ENCODE measurements at regions not wholly inside any gene's neighbourhood (a gene's known extent, or its start where the extent isn't known, plus 50 kb on each side); places are given as distances from the start of the nearest gene placed in this dataset.

- no peak overlapping the region for H3K4me3 ChIP-seq (ENCODE audit: low read depth, low read length)
- no peak for DNase-seq (ENCODE audit: low read depth)
- TF ChIP-seq MAX (IDR thresholded peaks at IDR 0.05; ENCODE audit: low read depth, low read length), result no peak
- no peak for TF ChIP-seq MYC (IDR thresholded peaks at IDR 0.05; ENCODE audit: low read depth, low read length)
- no peak for TF ChIP-seq POLR2A (IDR thresholded peaks at IDR 0.05; ENCODE audit: extremely low read depth, insufficient read length)
- TF ChIP-seq CTCF (IDR thresholded peaks at IDR 0.05; ENCODE audit: low read depth, low read length), result no peak
Observed at GRCh38 chr13:38180126-38180525, 169.5 kb upstream of the UFM1 start.

GRCh38 chr13:38176664-38177063 is 173.0 kb upstream of the UFM1 start:
- TF ChIP-seq CTCF (IDR thresholded peaks at IDR 0.05; ENCODE audit: low read depth, low read length), result no peak
- TF ChIP-seq MAX (IDR thresholded peaks at IDR 0.05; ENCODE audit: low read depth, low read length), result no peak
- no peak for TF ChIP-seq MYC (IDR thresholded peaks at IDR 0.05; ENCODE audit: low read depth, low read length)
- no peak for TF ChIP-seq POLR2A (IDR thresholded peaks at IDR 0.05; ENCODE audit: extremely low read depth, insufficient read length)
- H3K4me3 ChIP-seq (ENCODE audit: low read depth, low read length), result no peak overlapping the region
- no peak for DNase-seq (ENCODE audit: low read depth)

GRCh38 chr13:38173403-38173802 is 176.2 kb upstream of the UFM1 start:
- H3K4me3 ChIP-seq (ENCODE audit: low read depth, low read length), result no peak overlapping the region
- no peak for DNase-seq (ENCODE audit: low read depth)
- TF ChIP-seq POLR2A (IDR thresholded peaks at IDR 0.05; ENCODE audit: extremely low read depth, insufficient read length) (no peak), MAX (IDR thresholded peaks at IDR 0.05; ENCODE audit: low read depth, low read length) (no peak), MYC (IDR thresholded peaks at IDR 0.05; ENCODE audit: low read depth, low read length) (no peak)

- no peak overlapping the region for H3K4me3 ChIP-seq (ENCODE audit: low read depth, low read length)
- DNase-seq (ENCODE audit: low read depth), result peak; percentile 8
- TF ChIP-seq MYC (IDR thresholded peaks at IDR 0.05; ENCODE audit: low read depth, low read length), result no peak
- TF ChIP-seq POLR2A (IDR thresholded peaks at IDR 0.05; ENCODE audit: extremely low read depth, insufficient read length), result no peak
- no peak for TF ChIP-seq MAX (IDR thresholded peaks at IDR 0.05; ENCODE audit: low read depth, low read length)
- no peak for TF ChIP-seq CTCF (IDR thresholded peaks at IDR 0.05; ENCODE audit: low read depth, low read length)
Observed at GRCh38 chr13:38167164-38167822, 182.4 kb upstream of the UFM1 start.

- TF ChIP-seq CTCF (IDR thresholded peaks at IDR 0.05; ENCODE audit: low read depth, low read length) (no peak), MYC (IDR thresholded peaks at IDR 0.05; ENCODE audit: low read depth, low read length) (no peak), POLR2A (IDR thresholded peaks at IDR 0.05; ENCODE audit: extremely low read depth, insufficient read length) (no peak), MAX (IDR thresholded peaks at IDR 0.05; ENCODE audit: low read depth, low read length) (no peak)
- no peak overlapping the region for H3K4me3 ChIP-seq (ENCODE audit: low read depth, low read length)
- DNase-seq (ENCODE audit: low read depth), result no peak
Observed at GRCh38 chr13:38166116-38166515, 183.5 kb upstream of the UFM1 start.

GRCh38 chr13:38160131-38160530 is 189.5 kb upstream of the UFM1 start:
- TF ChIP-seq MAX (IDR thresholded peaks at IDR 0.05; ENCODE audit: low read depth, low read length) (no peak), POLR2A (IDR thresholded peaks at IDR 0.05; ENCODE audit: extremely low read depth, insufficient read length) (no peak), CTCF (IDR thresholded peaks at IDR 0.05; ENCODE audit: low read depth, low read length) (no peak), MYC (IDR thresholded peaks at IDR 0.05; ENCODE audit: low read depth, low read length) (no peak)
- no peak for DNase-seq (ENCODE audit: low read depth)
- H3K4me3 ChIP-seq (ENCODE audit: low read depth, low read length), result no peak overlapping the region
